Forelimb muscle (tissue), 1 donor: ENCODE measurements at regions not wholly inside any gene's neighbourhood (a gene's known extent, or its start where the extent isn't known, plus 50 kb on each side); places are given as distances from the start of the nearest gene placed in this dataset.
"Not testable (repeated sequence)": the region's sequence is repeated elsewhere in the genome, so short reads cannot be mapped to it uniquely, and the experiment has no call there.

Experiments used
- DNase-seq: peaks from one replicate; pipeline ENCODE4 v3.0.0-alpha.2; 2013; ENCODE audit warnings: low read depth

DNA sequence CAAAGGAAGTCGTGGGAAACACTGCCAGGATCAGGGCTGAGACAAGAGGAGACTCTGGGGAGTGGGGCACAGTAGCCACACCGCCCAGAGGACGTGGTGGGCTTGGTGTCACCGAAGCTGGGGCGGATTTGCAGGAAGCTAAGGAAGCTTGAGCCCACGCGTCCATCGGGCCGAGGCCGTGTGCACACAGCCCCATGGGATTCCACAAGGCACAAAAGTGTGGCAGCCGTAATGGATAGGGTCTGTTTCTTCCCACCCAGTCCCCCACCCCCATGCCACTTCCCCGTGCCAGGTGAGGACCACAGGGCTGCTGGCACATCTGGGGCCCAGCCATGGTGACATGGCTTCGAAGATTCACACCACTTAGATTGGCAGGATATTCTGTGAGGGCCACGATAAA is 153.2 kb upstream of the SPACA7 start:
- no peak for DNase-seq

DNA sequence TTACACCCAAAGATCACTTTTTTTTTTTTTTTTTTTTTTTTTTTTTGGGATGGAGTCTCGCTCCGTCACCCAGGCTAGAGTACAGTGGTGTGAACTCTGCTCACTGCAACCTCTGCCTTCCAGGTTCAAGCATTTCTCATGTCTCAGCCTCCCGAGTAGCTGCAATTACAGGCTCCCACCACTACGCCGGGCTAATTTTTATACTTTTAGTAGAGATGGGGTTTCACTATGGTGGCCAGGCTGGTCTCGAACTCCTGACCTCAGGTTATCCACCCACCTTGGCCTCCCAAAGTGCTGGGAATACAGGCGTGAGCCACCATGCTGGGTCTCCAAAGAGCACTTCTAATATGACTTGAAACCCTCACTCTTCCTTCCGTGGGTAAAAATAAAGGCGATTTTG is 152.2 kb upstream of the SPACA7 start:
- not testable (repeated sequence) for DNase-seq

DNA sequence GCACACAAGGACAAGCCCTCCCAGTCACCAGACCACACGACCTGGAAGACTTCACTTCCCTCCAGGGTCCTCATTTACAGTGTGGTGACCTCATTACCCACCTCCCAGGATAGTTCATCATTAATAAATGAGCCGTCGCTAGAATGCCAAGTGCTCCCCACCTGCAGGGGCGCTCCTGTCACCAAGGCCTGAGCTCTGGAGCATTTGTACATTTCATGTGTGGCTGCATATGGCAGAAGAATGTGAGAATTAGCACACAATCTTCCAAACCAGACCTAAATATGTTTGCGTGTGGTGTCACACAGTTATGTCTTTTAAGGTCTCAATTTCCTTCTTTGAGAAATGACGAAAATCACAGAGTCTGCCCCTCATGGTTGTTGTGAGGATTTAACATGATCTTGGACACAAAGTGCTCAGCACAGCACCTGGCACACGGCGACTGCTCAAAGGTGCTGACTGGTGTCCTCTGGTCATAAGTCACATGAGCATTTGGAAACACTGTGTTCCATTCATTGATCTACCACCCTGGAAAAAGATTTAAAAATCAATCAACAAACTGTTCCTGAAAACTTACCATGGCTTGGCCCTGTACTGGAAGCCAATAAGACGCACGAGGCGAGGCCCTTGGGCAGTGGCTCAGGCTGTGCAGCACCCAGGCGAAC is 150.6 kb upstream of the SPACA7 start:
- no peak for DNase-seq

DNA sequence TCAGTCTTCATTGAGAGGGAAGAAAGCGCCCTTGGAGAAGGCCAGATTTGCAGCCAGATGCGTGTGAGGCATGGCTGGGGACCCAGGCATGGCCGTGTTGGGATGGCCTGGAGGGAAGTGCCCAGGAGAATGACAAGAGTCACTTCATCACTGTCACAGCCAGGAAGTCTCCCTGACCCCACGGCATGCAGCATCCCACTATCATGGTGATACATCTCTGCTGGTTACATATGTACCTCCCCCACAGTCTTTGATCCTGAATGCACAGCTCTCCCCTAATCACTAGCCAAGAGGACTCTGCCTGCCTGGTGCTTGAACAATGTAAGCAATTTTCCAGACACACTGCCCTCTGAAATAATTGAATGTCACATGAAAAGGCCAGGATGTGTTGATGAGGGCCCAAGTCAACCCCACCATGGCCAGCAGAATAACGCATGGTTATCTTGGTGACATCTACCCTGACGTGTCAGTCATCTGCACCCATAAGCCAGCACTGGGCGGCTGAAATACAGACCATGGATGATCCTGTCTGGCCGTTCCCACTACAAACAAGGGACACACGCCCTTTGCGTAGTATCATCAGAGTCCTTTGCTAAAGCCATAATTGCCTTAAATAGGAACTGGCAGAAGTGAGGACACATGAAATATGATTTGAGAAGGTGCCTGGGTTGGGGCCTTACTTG is 149.7 kb upstream of the SPACA7 start:
- DNase-seq: no peak

- DNase-seq: no peak
Measured at GRCh38 chr13:112227031-112227430, 149.1 kb upstream of the SPACA7 start.

GRCh38 chr13:112229445-112229844 is 146.7 kb upstream of the SPACA7 start:
- no peak for DNase-seq

DNA sequence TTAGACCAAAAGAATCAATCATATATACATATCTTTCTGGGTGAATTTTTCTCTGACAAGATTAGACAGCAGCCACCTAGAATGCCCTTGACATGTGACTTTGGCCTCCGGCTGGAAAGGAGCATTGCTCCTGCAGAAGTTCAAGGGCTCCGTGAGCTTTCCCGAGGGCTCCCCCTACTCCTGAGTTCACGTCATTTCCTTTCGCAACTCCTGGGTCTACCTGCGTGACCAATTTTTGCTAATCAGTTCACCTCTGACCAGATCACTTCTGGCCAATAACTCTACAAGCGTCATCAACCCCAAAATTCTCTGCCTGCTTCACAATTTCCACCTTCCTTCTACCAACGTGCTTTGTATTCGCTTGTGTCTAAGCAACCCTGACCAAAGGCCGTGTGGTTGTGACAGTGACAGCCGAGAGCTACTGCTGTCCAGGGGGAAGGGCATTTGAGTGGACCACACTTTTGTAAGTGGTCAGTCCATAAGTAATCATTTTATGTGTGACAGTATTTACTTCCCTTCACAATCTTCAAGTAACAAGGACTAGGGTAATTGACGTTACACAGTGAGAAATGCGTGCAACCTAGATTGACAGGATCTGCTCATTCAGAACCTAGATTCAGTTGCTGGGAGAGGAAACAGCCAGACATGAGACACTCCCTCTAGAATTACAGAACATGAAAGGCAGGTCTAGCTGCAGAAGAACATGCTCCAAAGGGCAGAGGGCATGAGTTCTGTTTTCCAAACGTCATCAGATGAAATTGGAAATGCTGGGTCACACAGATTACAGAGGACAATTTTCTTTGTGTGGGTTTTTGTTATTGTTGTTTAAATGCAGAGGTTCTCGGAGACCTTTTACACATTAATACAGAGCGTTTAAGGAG is 145.9 kb upstream of the SPACA7 start:
- no peak for DNase-seq

GRCh38 chr13:112231451-112232083 is 144.6 kb upstream of the SPACA7 start:
- no peak for DNase-seq

DNA sequence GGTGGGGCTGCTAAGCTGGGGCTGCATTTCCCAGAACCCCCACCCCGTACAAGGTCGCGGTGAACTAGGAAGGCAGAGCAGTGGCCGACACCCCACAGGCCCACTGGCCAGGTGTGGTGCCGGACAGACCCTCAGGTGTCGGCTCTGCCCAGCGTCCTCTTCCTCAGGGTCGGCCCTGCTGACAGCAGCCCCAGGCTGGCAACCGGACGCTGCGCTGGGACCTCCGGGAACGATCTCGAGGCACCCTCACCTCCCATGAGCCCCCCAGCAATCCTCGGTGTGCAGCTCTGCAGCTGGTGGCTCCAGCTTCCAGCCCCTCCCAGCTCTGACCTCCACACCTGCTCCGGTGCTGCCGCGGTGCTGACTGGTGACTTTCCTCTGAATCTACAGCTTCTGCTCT is 142.9 kb upstream of the SPACA7 start:
- no peak for DNase-seq

GRCh38 chr13:112233716-112234115 is 142.4 kb upstream of the SPACA7 start:
- DNase-seq: no peak

DNA sequence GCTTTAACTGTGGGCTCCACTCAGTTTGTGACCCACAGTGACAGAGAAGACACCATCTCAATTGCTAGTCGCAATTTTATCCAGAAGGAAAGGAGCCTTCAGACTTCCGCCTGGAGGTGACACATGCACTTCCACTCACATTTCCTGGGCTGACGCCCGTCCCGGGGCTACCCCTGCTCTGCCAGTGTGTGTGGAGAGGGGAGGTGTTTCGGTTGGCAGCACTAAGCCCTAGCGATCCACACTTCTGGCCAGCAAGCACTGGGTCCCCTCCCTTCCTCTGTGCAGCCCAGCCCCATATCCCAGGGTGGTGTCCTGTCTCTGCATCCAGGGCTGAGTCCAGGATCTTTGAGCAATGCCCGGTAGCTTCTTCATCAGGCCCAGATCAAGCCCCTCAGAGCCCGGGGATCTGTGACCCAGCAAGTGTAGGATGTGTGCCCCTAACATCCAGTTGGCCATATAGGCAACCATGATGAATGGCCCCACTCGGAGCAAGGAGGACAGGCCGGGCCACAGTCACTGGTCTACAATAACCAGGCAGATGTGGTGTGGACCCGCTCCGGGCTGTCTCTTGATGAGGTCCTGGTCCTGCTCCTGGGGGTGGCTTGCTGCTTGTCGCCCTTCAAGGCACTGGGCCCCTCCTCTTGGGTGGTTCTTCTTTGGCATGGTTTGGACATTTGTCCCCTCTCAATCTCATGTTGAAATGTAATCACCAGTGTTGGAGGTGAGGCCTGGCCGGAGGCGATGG is 141.9 kb upstream of the SPACA7 start:
- DNase-seq: no peak

GRCh38 chr13:112236016-112236415 is 140.1 kb upstream of the SPACA7 start:
- DNase-seq: no peak

- no peak for DNase-seq
Measured at GRCh38 chr13:112236539-112237197, 139.5 kb upstream of the SPACA7 start.

DNA sequence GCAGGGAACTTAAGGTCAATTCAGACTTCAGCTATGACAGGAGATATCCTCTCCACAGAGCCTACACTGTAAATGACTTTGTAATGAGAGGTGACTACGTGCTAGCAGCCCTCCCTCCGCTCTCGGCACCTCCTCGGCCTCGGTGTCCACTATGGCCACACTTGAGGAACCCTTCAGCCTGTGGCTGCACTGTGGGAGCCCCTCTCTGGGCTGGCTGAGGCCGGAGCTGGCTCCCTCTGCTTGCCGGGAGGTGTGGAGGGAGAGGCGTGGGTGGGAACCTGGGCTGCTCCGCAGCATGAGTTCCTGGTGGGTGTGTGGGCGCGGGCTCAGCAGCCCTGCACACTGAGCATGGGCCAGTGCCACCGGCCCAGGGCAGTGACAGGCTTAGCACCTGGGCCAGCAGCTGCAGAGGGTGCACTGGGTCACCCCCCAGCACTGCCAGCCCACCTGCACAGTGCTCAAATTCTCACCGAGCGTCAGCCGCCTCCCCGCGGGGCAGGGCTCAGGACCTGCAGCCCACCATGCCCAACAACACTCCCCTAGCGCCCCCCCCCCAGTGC is 137.6 kb upstream of the SPACA7 start:
- no peak for DNase-seq

- DNase-seq: no peak
Measured at GRCh38 chr13:112240076-112240475, 136.1 kb upstream of the SPACA7 start.

- no peak for DNase-seq
Measured at GRCh38 chr13:112241288-112241687, 134.9 kb upstream of the SPACA7 start.

DNA sequence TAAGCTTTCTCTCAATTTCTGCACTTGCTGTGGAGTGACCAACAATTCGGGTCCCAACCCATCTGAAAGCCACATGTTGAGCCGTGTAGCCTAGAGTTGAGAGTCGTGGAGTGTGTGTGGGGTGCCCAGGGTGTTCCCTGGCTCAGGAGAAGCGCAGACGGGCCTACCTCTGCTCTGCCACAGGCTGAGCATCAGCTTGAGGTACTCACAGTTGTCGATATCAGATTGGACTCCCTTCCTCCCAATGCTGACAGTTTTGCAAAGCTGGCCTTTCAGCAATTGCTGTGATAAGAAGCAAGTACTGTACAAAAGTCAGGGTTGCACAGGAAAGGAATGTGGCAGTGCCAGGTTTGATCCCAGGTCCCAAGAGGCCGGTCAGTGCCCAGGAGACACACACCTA is 133.4 kb upstream of the SPACA7 start:
- no peak for DNase-seq

DNA sequence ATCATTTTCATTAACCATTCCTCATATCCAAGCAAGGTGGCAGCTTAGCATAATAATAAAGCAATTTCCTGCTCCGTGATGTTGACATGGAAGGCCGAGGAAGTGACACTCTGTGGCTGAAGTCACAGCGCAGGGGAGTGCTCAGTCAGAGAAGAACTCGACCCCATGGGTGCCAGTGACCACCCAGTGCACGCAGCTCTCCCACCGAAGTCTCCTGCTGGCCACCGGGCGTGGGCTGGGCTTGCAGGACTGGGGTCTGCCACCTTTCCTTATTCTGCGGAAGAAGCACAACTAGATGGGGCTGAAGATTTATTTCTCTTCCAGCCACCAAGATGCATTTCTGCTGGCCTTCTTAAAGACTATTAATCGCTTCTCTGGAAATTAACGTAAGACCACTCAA is 132.1 kb upstream of the SPACA7 start:
- DNase-seq: no peak

GRCh38 chr13:112244495-112245177 is 131.5 kb upstream of the SPACA7 start:
- DNase-seq: no peak

GRCh38 chr13:112245179-112245724 is 130.9 kb upstream of the SPACA7 start:
- DNase-seq: no peak
